Esophagus squamous epithelium (tissue), 4 donors: ENCODE measurements at regions not wholly inside any gene's neighbourhood (a gene's known extent, or its start where the extent isn't known, plus 50 kb on each side); places are given as distances from the start of the nearest gene placed in this dataset.

Experiments used
- CTCF ChIP-seq, 6 experiments: fragments of 450-650 bp in 4 of 6; fragments of 200-600 bp in 2 of 6; sonication (generic) in 2 of 6; IDR thresholded peaks; one replicate each; pipeline ENCODE4 v1.5.1; 2016 to 2019; ENCODE audit warnings: antibody characterized with exemption in 6 of 6, mild to moderate bottlenecking in 4 of 6, moderate library complexity in 4 of 6
- POLR2A ChIP-seq, 4 donors: fragments of 450-650 bp; IDR thresholded peaks; one replicate each; pipeline ENCODE4 v1.6.1; 2017; ENCODE audit warnings: antibody characterized with exemption in 4 of 4, mild to moderate bottlenecking in 4 of 4, moderate library complexity in 3 of 4

- TF ChIP-seq CTCF (IDR thresholded peaks at IDR 0.05) (no peak), POLR2A (IDR thresholded peaks at IDR 0.05) (no peak)
Measured at GRCh38 chr13:22189176-22190048, 518.5 kb downstream of the FGF9 start.
